ENCODE measurements at regions not wholly inside any gene's neighbourhood (a gene's known extent, or its start where the extent isn't known, plus 50 kb on each side); places are given as distances from the start of the nearest gene placed in this dataset.
A peak's percentile ranks its signal among the peaks of the same experiment; 100 is the strongest.

DNA sequence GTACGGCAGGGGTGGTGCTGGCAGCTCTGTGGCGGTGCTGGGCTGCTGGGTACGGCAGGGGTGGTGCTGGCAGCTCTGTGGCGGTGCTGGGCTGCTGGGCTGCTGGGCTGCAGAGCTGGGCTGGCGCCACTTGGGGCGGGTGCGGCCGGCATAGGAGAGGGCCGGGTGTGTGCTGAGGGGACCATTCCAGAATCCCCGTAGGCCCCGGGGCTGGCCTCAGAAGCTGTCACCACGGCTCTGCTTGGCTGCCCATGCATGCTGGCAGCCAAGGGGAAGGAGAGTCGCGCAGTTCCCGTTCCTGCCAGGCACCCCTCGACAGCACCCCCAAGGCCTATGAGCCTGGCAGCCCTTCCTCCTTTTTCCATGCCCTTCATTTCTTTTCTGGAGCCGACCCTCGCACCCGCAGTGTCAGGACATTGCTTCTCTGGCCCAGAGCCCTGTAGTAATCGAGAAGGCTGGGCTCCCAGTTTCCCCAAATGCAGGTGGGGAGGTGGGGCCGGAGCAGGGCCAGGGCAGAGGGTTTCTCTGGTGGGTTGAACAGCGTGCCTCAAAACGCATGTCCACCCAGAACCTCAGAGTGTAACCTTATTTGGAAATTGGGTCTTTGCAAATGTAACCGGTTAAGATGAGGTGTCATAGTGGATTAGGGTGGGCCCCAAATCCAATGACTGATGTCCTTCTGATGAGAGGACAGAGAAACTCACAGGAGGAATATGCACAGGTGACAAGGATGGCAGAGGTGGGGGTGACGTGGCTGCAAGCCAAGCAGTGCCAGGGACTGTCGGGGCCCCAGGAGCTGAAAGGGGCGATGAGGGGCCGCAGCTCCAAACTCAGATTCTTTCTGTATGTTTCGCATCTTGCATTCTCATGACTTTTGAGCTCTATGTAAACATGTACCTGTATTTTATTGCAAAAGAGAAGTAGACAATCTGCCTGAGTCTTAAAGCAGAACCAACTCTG, 71.0 kb upstream of the ACTRT2 start:
- Histone ChIP-seq H3K9me3 (peaks cover 8% of the 10 kb centered on the region), H3K36me3 (no peaks in the 10 kb centered on the region), H3K27ac (no peak overlapping the region), H3K4me3 (no peak overlapping the region), H3K4me1 (no peaks in the 10 kb centered on the region), H3K27me3 (ENCODE audit: low read depth) (peaks cover 46% of the 10 kb centered on the region)
- DNase-seq, result no peak
- TF ChIP-seq, protein P1, sequence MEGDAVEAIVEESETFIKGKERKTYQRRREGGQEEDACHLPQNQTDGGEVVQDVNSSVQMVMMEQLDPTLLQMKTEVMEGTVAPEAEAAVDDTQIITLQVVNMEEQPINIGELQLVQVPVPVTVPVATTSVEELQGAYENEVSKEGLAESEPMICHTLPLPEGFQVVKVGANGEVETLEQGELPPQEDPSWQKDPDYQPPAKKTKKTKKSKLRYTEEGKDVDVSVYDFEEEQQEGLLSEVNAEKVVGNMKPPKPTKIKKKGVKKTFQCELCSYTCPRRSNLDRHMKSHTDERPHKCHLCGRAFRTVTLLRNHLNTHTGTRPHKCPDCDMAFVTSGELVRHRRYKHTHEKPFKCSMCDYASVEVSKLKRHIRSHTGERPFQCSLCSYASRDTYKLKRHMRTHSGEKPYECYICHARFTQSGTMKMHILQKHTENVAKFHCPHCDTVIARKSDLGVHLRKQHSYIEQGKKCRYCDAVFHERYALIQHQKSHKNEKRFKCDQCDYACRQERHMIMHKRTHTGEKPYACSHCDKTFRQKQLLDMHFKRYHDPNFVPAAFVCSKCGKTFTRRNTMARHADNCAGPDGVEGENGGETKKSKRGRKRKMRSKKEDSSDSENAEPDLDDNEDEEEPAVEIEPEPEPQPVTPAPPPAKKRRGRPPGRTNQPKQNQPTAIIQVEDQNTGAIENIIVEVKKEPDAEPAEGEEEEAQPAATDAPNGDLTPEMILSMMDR (IDR thresholded peaks at IDR 0.05), result no peak
- ATAC-seq, result no peak
- intact Hi-C loops (cut with DNase I), result no loop called here

DNA sequence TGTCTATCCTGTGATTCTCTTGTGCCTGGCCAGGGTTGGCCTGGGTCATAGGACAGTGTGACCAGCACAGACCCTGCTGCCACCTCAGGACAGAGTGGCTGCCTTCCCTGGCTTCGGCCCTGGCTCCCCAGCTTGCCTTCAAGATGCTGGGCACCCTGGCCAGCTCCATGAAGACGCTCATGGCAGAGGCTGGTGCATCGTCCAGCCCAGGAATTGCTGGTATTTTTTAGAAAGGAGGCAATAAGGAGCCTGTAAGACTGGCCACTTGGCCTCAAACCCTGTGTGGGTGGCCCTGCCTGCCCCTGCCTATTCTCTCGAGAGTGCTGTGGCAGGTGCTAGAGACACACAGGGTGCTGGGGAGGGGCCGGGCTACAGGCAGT, 70.4 kb upstream of the ACTRT2 start:
- Histone ChIP-seq H3K27ac (no peak overlapping the region), H3K27me3 (ENCODE audit: low read depth) (peaks cover 42% of the 10 kb centered on the region), H3K9me3 (peaks cover 8% of the 10 kb centered on the region), H3K36me3 (no peaks in the 10 kb centered on the region), H3K4me1 (no peaks in the 10 kb centered on the region), H3K4me3 (no peak overlapping the region)
- DNase-seq (peak; percentile 28), ATAC-seq (no peak)
- intact Hi-C loops (cut with DNase I), result no loop called here
- TF ChIP-seq, protein P1 (IDR thresholded peaks at IDR 0.05), result no peak

DNA sequence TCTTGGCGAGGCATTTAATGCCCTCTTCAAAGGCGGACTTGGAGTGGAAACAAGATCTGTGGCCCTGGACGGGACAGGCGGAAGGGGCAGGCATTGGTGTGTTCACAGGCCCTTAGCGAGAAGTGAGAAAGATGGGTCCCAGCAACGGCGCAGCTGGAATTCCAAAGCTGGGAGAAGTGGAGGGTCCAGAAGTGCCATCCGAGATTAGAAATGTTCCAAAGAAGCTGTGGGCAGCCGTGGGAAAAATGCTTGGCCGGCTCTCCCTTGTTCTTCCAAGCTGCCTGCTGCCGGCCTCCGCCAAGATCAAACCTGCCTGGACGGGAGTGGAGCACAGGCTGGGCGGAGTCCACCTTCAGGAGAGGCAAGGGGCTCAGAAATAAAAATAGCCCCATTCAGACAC, 69.4 kb upstream of the ACTRT2 start:
- no peaks in the 10 kb centered on the region for H3K36me3 ChIP-seq
- H3K27me3 ChIP-seq (ENCODE audit: low read depth), result peaks cover 34% of the 10 kb centered on the region
- no peak overlapping the region for H3K27ac ChIP-seq
- ATAC-seq (peak in 1 of 2 donors; percentile 13), DNase-seq (peak; percentile 30)
- TF ChIP-seq, protein P1 (IDR thresholded peaks at IDR 0.05), result no peak
- no peak overlapping the region for H3K4me3 ChIP-seq
- no peaks in the 10 kb centered on the region for H3K4me1 ChIP-seq
- peaks cover 8% of the 10 kb centered on the region for H3K9me3 ChIP-seq
- intact Hi-C loops (cut with DNase I), result no loop called here

- Histone ChIP-seq H3K9me3 (peaks cover 11% of the 10 kb centered on the region), H3K4me1 (no peaks in the 10 kb centered on the region), H3K4me3 (no peak overlapping the region), H3K27me3 (ENCODE audit: low read depth) (peaks cover 34% of the 10 kb centered on the region), H3K36me3 (no peaks in the 10 kb centered on the region), H3K27ac (no peak overlapping the region)
- intact Hi-C loops (cut with DNase I), result no loop called here
- DNase-seq, result peak; percentile 17
- ATAC-seq, result no peak
- TF ChIP-seq, protein P1 (IDR thresholded peaks at IDR 0.05), result no peak
Measured at GRCh38 chr1:2952371-2952770, 68.9 kb upstream of the ACTRT2 start.

DNA sequence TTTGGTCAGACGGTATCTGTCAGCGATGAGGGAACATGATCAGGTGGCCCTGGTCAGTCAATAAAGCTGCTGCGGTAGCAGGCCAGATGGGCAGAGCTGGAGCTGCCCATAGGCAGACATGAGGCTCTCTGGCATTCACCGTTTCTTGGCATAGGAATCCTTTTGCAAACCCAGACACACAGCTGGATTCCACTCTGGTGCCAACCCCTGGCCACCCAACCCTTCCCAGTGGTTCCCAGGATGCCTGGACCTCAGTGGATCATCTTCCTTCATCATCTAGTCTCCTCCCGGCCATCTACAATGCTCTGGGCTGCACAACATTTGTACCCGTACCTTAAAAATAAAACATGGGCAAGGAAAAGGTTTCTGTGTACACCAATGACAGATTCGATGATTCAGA, 68.3 kb upstream of the ACTRT2 start:
- intact Hi-C loops (cut with DNase I), result no loop called here
- Histone ChIP-seq H3K4me3 (no peak overlapping the region), H3K36me3 (no peaks in the 10 kb centered on the region), H3K9me3 (peaks cover 17% of the 10 kb centered on the region), H3K27me3 (ENCODE audit: low read depth) (peaks cover 32% of the 10 kb centered on the region), H3K4me1 (no peaks in the 10 kb centered on the region), H3K27ac (no peak overlapping the region)
- ATAC-seq (no peak), DNase-seq (peak; percentile 1)
- TF ChIP-seq, protein P1 (IDR thresholded peaks at IDR 0.05), result no peak
